ENCODE measurements at regions not wholly inside any gene's neighbourhood (a gene's known extent, or its start where the extent isn't known, plus 50 kb on each side); places are given as distances from the start of the nearest gene placed in this dataset.

DNA sequence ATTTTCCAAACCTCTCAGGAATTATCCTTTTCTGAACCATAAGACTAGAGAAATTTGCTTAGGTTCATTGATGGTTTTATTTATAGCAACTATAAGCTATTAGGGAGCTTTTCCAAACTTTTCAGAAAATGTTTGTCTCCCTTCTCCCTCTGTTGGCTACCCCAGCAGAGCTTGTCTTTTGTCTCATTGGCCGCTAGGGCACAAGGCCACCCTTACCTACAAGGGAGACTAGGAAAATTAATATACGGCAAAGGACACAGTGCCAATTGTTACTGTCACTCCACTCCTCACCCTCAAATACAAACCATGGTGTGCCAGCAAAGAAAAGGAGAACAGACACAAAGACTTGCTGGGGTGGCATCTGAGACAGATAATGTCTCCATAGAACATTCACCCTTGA, 471.4 kb downstream of the XPNPEP1 start:
- H3K27me3 ChIP-seq (ENCODE audit: control insufficient read depth in 1 of 2, insufficient read depth in 2 of 2, low read length in 2 of 2), result no peaks in the 10 kb centered on the region
- no peaks in the 10 kb centered on the region for H3K36me3 ChIP-seq (ENCODE audit: control insufficient read depth in 2 of 2, insufficient read depth in 2 of 2, low read length in 1 of 2)
- WGBS, 2 donors, result 71 to 87% methylated on average over 2 of the region's 2 CpGs
- H3K27ac ChIP-seq (ENCODE audit: low read depth in 2 of 2, low read length in 1 of 2), result no peak overlapping the region
- no peaks in the 10 kb centered on the region for H3K4me1 ChIP-seq (ENCODE audit: control insufficient read depth in 2 of 2, insufficient read depth in 2 of 2, low read length in 1 of 2)
- no peak overlapping the region for H3K4me3 ChIP-seq (ENCODE audit: low read depth in 1 of 2, low read length in 2 of 2)
- H3K9me3 ChIP-seq (ENCODE audit: control insufficient read depth in 2 of 2, insufficient read depth in 1 of 2, low read depth in 1 of 2, low read length in 1 of 2), result no peaks in the 10 kb centered on the region

- Histone ChIP-seq H3K9me3 (ENCODE audit: control insufficient read depth in 2 of 2, insufficient read depth in 1 of 2, low read depth in 1 of 2, low read length in 1 of 2) (no peaks in the 10 kb centered on the region), H3K4me3 (ENCODE audit: low read depth in 1 of 2, low read length in 2 of 2) (no peak overlapping the region), H3K36me3 (ENCODE audit: control insufficient read depth in 2 of 2, insufficient read depth in 2 of 2, low read length in 1 of 2) (no peaks in the 10 kb centered on the region), H3K4me1 (ENCODE audit: control insufficient read depth in 2 of 2, insufficient read depth in 2 of 2, low read length in 1 of 2) (no peaks in the 10 kb centered on the region), H3K27ac (ENCODE audit: low read depth in 2 of 2, low read length in 1 of 2) (no peak overlapping the region), H3K27me3 (ENCODE audit: control insufficient read depth in 1 of 2, insufficient read depth in 2 of 2, low read length in 2 of 2) (no peaks in the 10 kb centered on the region)
These were observed 472.6 kb downstream of the XPNPEP1 start for GRCh38 chr10:109450702-109451101.

- no peaks in the 10 kb centered on the region for H3K36me3 ChIP-seq (ENCODE audit: control insufficient read depth in 2 of 2, insufficient read depth in 2 of 2, low read length in 1 of 2)
- H3K4me1 ChIP-seq (ENCODE audit: control insufficient read depth in 2 of 2, insufficient read depth in 2 of 2, low read length in 1 of 2), result no peaks in the 10 kb centered on the region
- no peak overlapping the region for H3K27ac ChIP-seq (ENCODE audit: low read depth in 2 of 2, low read length in 1 of 2)
- H3K27me3 ChIP-seq (ENCODE audit: control insufficient read depth in 1 of 2, insufficient read depth in 2 of 2, low read length in 2 of 2), result no peaks in the 10 kb centered on the region
- H3K9me3 ChIP-seq (ENCODE audit: control insufficient read depth in 2 of 2, insufficient read depth in 1 of 2, low read depth in 1 of 2, low read length in 1 of 2), result no peaks in the 10 kb centered on the region
- no peak overlapping the region for H3K4me3 ChIP-seq (ENCODE audit: low read depth in 1 of 2, low read length in 2 of 2)
These were observed 489.9 kb downstream of the XPNPEP1 start for GRCh38 chr10:109433434-109433833.

DNA sequence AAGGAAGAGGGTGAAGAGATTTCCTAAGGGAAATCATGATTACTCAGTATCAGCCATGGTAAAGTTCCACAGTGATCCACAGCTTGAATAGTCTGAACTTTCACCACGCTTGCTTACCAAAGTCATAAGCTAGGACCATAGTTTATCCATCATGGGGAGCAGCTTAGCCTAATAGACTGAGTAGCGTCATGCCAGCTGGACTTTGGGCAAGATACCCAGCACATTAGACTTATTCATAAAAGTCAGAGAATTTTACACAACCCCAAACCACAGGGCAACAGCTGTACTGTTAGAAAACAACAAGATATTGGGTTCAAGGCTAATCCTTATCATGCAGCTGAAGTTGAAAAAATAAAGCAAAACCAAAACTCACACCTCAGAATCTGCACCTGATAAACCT, 491.0 kb downstream of the XPNPEP1 start:
- H3K4me1 ChIP-seq (ENCODE audit: control insufficient read depth in 2 of 2, insufficient read depth in 2 of 2, low read length in 1 of 2), result no peaks in the 10 kb centered on the region
- H3K36me3 ChIP-seq (ENCODE audit: control insufficient read depth in 2 of 2, insufficient read depth in 2 of 2, low read length in 1 of 2), result no peaks in the 10 kb centered on the region
- no peak overlapping the region for H3K4me3 ChIP-seq (ENCODE audit: low read depth in 1 of 2, low read length in 2 of 2)
- 84 to 91% methylated on average over 2 of the region's 2 CpGs for WGBS, 2 donors
- H3K9me3 ChIP-seq (ENCODE audit: control insufficient read depth in 2 of 2, insufficient read depth in 1 of 2, low read depth in 1 of 2, low read length in 1 of 2), result no peaks in the 10 kb centered on the region
- H3K27me3 ChIP-seq (ENCODE audit: control insufficient read depth in 1 of 2, insufficient read depth in 2 of 2, low read length in 2 of 2), result no peaks in the 10 kb centered on the region
- H3K27ac ChIP-seq (ENCODE audit: low read depth in 2 of 2, low read length in 1 of 2), result no peak overlapping the region

DNA sequence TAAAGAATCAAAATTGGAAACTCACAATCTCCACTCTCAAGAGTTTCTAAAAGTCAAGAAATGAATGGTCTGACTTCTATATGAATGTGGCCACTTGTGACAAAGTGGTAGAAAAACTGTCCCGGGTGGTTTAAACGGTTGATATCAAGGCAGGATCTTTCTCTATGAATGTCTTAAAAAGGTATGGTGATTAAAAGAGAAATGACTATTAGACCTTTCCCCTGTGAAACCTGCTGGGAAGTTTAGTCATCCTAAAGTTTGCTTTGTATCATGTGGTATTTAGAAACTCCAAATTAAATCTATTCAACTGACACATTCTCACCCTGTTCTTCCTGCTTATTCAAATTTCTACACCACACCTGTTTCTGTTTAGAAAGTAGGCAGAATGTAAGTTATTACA, 492.5 kb downstream of the XPNPEP1 start:
- no peak overlapping the region for H3K27ac ChIP-seq (ENCODE audit: low read depth in 2 of 2, low read length in 1 of 2)
- 42 to 62% methylated on average over 2 of the region's 2 CpGs for WGBS, 2 donors
- no peaks in the 10 kb centered on the region for H3K27me3 ChIP-seq (ENCODE audit: control insufficient read depth in 1 of 2, insufficient read depth in 2 of 2, low read length in 2 of 2)
- H3K4me3 ChIP-seq (ENCODE audit: low read depth in 1 of 2, low read length in 2 of 2), result no peak overlapping the region
- H3K9me3 ChIP-seq (ENCODE audit: control insufficient read depth in 2 of 2, insufficient read depth in 1 of 2, low read depth in 1 of 2, low read length in 1 of 2), result no peaks in the 10 kb centered on the region
- no peaks in the 10 kb centered on the region for H3K36me3 ChIP-seq (ENCODE audit: control insufficient read depth in 2 of 2, insufficient read depth in 2 of 2, low read length in 1 of 2)
- no peaks in the 10 kb centered on the region for H3K4me1 ChIP-seq (ENCODE audit: control insufficient read depth in 2 of 2, insufficient read depth in 2 of 2, low read length in 1 of 2)

DNA sequence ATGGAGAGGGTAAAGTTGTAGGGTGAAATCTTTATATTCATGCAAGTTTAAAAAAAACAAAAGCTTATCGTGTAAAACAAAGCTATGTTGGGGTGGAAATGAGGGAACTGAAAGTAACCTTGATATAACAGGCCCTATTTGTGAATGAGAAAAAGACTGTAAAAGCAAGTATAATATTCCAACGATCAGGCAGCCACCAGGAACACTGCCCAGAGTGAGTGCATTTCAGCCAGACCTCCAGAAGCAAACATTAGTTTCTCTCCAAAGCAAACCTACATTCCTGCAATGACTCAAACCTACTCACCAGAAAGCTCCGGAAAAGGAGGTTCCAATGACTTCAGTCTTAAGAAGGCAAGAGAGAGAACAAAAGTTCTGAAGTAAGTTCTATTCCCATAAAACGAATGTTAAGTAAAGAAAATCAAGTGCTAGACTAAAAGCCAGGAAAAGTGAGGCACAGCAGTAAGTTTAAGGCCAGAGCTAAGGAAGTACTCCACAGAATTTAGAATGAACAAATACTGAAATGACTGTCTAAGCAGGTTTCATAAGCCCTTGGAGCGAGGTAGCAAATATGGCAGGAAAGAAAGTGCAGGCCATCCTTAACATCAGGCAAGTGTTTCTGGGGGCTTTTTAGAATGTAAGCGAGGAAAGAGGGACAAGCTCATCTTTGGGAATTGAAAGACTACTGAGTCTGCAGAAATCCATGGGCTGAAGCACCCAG, 493.1 kb downstream of the XPNPEP1 start:
- H3K27me3 ChIP-seq (ENCODE audit: control insufficient read depth in 1 of 2, insufficient read depth in 2 of 2, low read length in 2 of 2), result no peaks in the 10 kb centered on the region
- no peaks in the 10 kb centered on the region for H3K36me3 ChIP-seq (ENCODE audit: control insufficient read depth in 2 of 2, insufficient read depth in 2 of 2, low read length in 1 of 2)
- H3K27ac ChIP-seq (ENCODE audit: low read depth in 2 of 2, low read length in 1 of 2), result no peak overlapping the region
- no peak overlapping the region for H3K4me3 ChIP-seq (ENCODE audit: low read depth in 1 of 2, low read length in 2 of 2)
- no peaks in the 10 kb centered on the region for H3K9me3 ChIP-seq (ENCODE audit: control insufficient read depth in 2 of 2, insufficient read depth in 1 of 2, low read depth in 1 of 2, low read length in 1 of 2)
- no peaks in the 10 kb centered on the region for H3K4me1 ChIP-seq (ENCODE audit: control insufficient read depth in 2 of 2, insufficient read depth in 2 of 2, low read length in 1 of 2)
- WGBS, 2 donors, result 64 to 67% methylated on average over 6 of the region's 6 CpGs

DNA sequence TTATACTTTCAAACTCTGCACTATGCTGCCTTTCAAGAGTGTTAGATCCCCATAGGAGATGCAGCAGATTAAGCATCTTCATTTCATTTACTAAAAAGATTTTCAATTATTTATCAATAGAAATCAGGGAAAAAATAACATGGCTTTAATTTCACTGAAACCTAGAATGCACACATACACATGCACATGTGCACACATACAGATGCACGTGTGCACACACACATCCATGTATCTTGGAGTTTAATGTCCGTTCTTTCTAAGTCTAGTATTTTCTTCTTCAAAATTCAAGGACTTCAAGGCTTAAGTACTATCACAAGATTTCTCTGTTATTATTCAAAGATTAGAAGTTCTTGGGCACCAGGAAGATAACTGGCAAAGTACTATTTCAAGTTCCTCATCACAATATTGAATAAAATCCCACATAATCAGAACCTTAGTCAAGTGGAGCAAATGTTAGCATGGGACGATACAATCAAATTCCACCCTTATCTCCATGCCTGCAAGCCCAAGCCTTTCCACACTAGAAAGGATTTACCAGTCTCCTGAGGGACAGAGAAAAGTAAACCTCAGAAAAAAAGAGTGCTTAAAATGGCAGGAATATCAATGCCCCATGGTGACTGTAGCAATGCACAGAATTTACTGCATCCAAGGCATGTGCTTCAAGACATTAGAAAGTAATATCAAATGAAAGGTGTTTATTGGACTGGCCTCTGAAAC, 494.4 kb downstream of the XPNPEP1 start:
- Histone ChIP-seq H3K4me3 (ENCODE audit: low read depth in 1 of 2, low read length in 2 of 2) (no peak overlapping the region), H3K36me3 (ENCODE audit: control insufficient read depth in 2 of 2, insufficient read depth in 2 of 2, low read length in 1 of 2) (no peaks in the 10 kb centered on the region), H3K9me3 (ENCODE audit: control insufficient read depth in 2 of 2, insufficient read depth in 1 of 2, low read depth in 1 of 2, low read length in 1 of 2) (no peaks in the 10 kb centered on the region), H3K27me3 (ENCODE audit: control insufficient read depth in 1 of 2, insufficient read depth in 2 of 2, low read length in 2 of 2) (no peaks in the 10 kb centered on the region), H3K4me1 (ENCODE audit: control insufficient read depth in 2 of 2, insufficient read depth in 2 of 2, low read length in 1 of 2) (no peaks in the 10 kb centered on the region), H3K27ac (ENCODE audit: low read depth in 2 of 2, low read length in 1 of 2) (no peak overlapping the region)
- 81 to 83% methylated on average over 3 of the region's 3 CpGs for WGBS, 2 donors

DNA sequence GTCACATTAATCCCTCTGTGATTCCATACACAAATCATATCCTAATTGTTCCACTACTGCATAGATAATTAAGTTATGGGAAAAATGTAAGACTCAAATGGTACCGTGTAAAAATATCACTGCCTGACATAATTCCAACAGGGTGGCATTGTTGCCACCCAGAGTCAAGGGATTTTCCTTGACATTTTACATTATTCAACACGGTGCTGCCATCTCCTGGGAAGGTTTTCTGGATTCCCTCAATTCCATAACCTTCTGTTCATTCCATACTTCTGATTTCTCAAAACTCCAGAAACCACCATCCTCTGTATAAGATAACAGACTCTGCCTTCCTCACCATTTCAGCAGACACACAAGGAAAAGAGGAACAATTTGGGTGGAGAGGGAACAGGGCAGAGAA, 495.9 kb downstream of the XPNPEP1 start:
- 47 to 56% methylated on average over 2 of the region's 2 CpGs for WGBS, 2 donors

DNA sequence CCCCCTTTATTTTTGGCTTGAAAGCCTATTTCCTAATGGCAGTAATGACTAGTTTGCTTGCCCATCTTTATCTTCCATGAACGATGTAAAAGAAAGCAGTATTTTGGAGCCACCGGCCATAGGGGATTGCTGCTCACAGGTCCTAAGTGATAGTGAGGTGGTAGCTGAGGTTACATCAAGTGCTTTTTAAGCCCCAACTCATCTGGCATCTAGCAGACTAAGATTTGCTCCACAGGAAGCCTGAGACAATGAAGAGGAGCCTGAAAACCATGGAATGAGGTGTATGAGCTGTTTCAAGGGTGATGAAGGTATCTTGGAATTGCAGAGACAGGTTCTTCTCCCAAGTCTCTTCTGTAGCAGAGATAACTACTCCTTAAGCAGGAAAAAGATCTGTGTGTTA, 496.3 kb downstream of the XPNPEP1 start:
- no peaks in the 10 kb centered on the region for H3K9me3 ChIP-seq (ENCODE audit: control insufficient read depth in 2 of 2, insufficient read depth in 1 of 2, low read depth in 1 of 2, low read length in 1 of 2)
- no peaks in the 10 kb centered on the region for H3K4me1 ChIP-seq (ENCODE audit: control insufficient read depth in 2 of 2, insufficient read depth in 2 of 2, low read length in 1 of 2)
- no peak overlapping the region for H3K4me3 ChIP-seq (ENCODE audit: low read depth in 1 of 2, low read length in 2 of 2)
- no peaks in the 10 kb centered on the region for H3K36me3 ChIP-seq (ENCODE audit: control insufficient read depth in 2 of 2, insufficient read depth in 2 of 2, low read length in 1 of 2)
- no peak overlapping the region for H3K27ac ChIP-seq (ENCODE audit: low read depth in 2 of 2, low read length in 1 of 2)
- no peaks in the 10 kb centered on the region for H3K27me3 ChIP-seq (ENCODE audit: control insufficient read depth in 1 of 2, insufficient read depth in 2 of 2, low read length in 2 of 2)
- WGBS, 2 donors, result 88 to 94% methylated on average over 2 of the region's 2 CpGs

More for the DNA sequence above, 495.9 kb downstream of the XPNPEP1 start:
- H3K9me3 ChIP-seq (ENCODE audit: control insufficient read depth in 2 of 2, insufficient read depth in 1 of 2, low read depth in 1 of 2, low read length in 1 of 2), result no peaks in the 10 kb centered on the region
- no peaks in the 10 kb centered on the region for H3K27me3 ChIP-seq (ENCODE audit: control insufficient read depth in 1 of 2, insufficient read depth in 2 of 2, low read length in 2 of 2)
- H3K27ac ChIP-seq (ENCODE audit: low read depth in 2 of 2, low read length in 1 of 2), result no peak overlapping the region
- no peaks in the 10 kb centered on the region for H3K36me3 ChIP-seq (ENCODE audit: control insufficient read depth in 2 of 2, insufficient read depth in 2 of 2, low read length in 1 of 2)
- no peaks in the 10 kb centered on the region for H3K4me1 ChIP-seq (ENCODE audit: control insufficient read depth in 2 of 2, insufficient read depth in 2 of 2, low read length in 1 of 2)
- H3K4me3 ChIP-seq (ENCODE audit: low read depth in 1 of 2, low read length in 2 of 2), result no peak overlapping the region

- Histone ChIP-seq H3K4me1 (ENCODE audit: control insufficient read depth in 2 of 2, insufficient read depth in 2 of 2, low read length in 1 of 2) (no peaks in the 10 kb centered on the region), H3K27ac (ENCODE audit: low read depth in 2 of 2, low read length in 1 of 2) (no peak overlapping the region), H3K27me3 (ENCODE audit: control insufficient read depth in 1 of 2, insufficient read depth in 2 of 2, low read length in 2 of 2) (no peaks in the 10 kb centered on the region), H3K9me3 (ENCODE audit: control insufficient read depth in 2 of 2, insufficient read depth in 1 of 2, low read depth in 1 of 2, low read length in 1 of 2) (no peaks in the 10 kb centered on the region), H3K36me3 (ENCODE audit: control insufficient read depth in 2 of 2, insufficient read depth in 2 of 2, low read length in 1 of 2) (no peaks in the 10 kb centered on the region), H3K4me3 (ENCODE audit: low read depth in 1 of 2, low read length in 2 of 2) (no peak overlapping the region)
- WGBS, 2 donors, result 62 to 67% methylated on average over 3 of the region's 3 CpGs
These were observed 504.5 kb downstream of the XPNPEP1 start for GRCh38 chr10:109418795-109419194.
